H1 (cell line): ENCODE measurements at regions not wholly inside any gene's neighbourhood (a gene's known extent, or its start where the extent isn't known, plus 50 kb on each side); places are given as distances from the start of the nearest gene placed in this dataset.

Source experiments
- JUND ChIP-seq: IDR thresholded peaks from 2 replicates; pipeline ENCODE4 v1.6.1; 2011; ENCODE audit warnings: mild to moderate bottlenecking, improper control_type of control experiment, low read length
- NRF1 ChIP-seq: IDR thresholded peaks from 2 replicates; pipeline ENCODE4 v1.6.1; 2011; ENCODE audit warnings: mild to moderate bottlenecking, low read depth, low read length, improper control_type of control experiment
- RNF2 ChIP-seq: fragments of 200-900, 300-1000 bp; sonication (generic); IDR thresholded peaks from 2 replicates; pipeline ENCODE4 v1.7.1; 2016; ENCODE audit warnings: borderline replicate concordance, low read depth, mild to moderate bottlenecking, antibody characterized with exemption, low read length; ENCODE audit not compliant: poor library complexity, severe bottlenecking; ENCODE audit errors: missing control alignments

GRCh38 chr4:132556316-132556715 is 592.8 kb upstream of the PCDH10 start (continued):
- TF ChIP-seq JUND (no peak), RNF2 (no peak), NRF1 (no peak)
